ENCODE measurements at regions not wholly inside any gene's neighbourhood (a gene's known extent, or its start where the extent isn't known, plus 50 kb on each side); places are given as distances from the start of the nearest gene placed in this dataset.

GRCh38 chr2:156687126-156687525 is 250.9 kb downstream of the GPD2 start:
- H2AK5ac ChIP-seq (ENCODE audit: low read depth, low read length), result no peak overlapping the region
- dilution Hi-C loops (cut with HindIII; ENCODE audit: low sequenced_read_pairs, unreplicated experiment) (no loop called here), intact Hi-C loops (cut with micrococcal nuclease) (no loop called here), in situ Hi-C loops (cut with MboI; ENCODE audit: low sequenced_read_pairs) (no loop called here)
- H2BK5ac ChIP-seq (ENCODE audit: low read depth, low read length, poor library complexity, severe bottlenecking), result no peak overlapping the region
- H3K4me1 ChIP-seq (ENCODE audit: control insufficient read depth, insufficient read depth, low read length), result no peaks in the 10 kb centered on the region
- no peak for DNase-seq
- TF ChIP-seq POLR2A (IDR thresholded peaks at IDR 0.05; ENCODE audit: low read depth, low read length) (no peak), CTCF (conservative IDR thresholded peaks at IDR 0.05; ENCODE audit: low read depth, low read length) (no peak), MAZ (IDR thresholded peaks at IDR 0.05; ENCODE audit: borderline replicate concordance, low read depth, low read length) (no peak), BHLHE40 (IDR thresholded peaks at IDR 0.05; ENCODE audit: low read depth, low read length) (no peak), ELK1 (IDR thresholded peaks at IDR 0.05; ENCODE audit: borderline replicate concordance, low read depth, low read length) (no peak), USF2 (IDR thresholded peaks at IDR 0.05; ENCODE audit: low read depth, low read length) (no peak), SMC3 (IDR thresholded peaks at IDR 0.05; ENCODE audit: low read depth, low read length) (no peak), MXI1 (IDR thresholded peaks at IDR 0.05; ENCODE audit: borderline replicate concordance, low read depth, low read length) (no peak), MAFK (IDR thresholded peaks at IDR 0.05; ENCODE audit: low read depth, low read length) (no peak), RAD21 (IDR thresholded peaks at IDR 0.05; ENCODE audit: low read length) (no peak), CHD1 (IDR thresholded peaks at IDR 0.05; ENCODE audit: low read depth, low read length) (no peak), CEBPB (IDR thresholded peaks at IDR 0.05; ENCODE audit: low read depth, low read length) (no peak), RFX5 (IDR thresholded peaks at IDR 0.05; ENCODE audit: low read depth, low read length) (no peak), FOS (IDR thresholded peaks at IDR 0.05; ENCODE audit: low read depth, low read length) (no peak), NFE2L2 (IDR thresholded peaks at IDR 0.05; ENCODE audit: low read depth, low read length) (no peak), RCOR1 (IDR thresholded peaks at IDR 0.05; ENCODE audit: insufficient replicate concordance, low read length) (no peak)
- BruUV-seq (replicated peaks), result no TSS peak
- H3K4me3 ChIP-seq (ENCODE audit: insufficient read depth, low read depth, low read length), result no peak overlapping the region
- H2BK120ac ChIP-seq (ENCODE audit: low read depth, low read length), result no peak overlapping the region
- no peaks in the 10 kb centered on the region for H3K9me1 ChIP-seq (ENCODE audit: insufficient read depth, low read length)
- no peak overlapping the region for H3K4ac ChIP-seq (ENCODE audit: low read depth, low read length)
- no peak overlapping the region for H2BK15ac ChIP-seq (ENCODE audit: low read depth, low read length)
- H3K27me3 ChIP-seq (ENCODE audit: control insufficient read depth, insufficient read depth, low read length), result no peaks in the 10 kb centered on the region
- no peak overlapping the region for H2AK9ac ChIP-seq (replicated peaks; ENCODE audit: low read depth, low read length, poor library complexity)
- no peak overlapping the region for H3K18ac ChIP-seq (ENCODE audit: low read depth, low read length)
- no peak overlapping the region for H4K91ac ChIP-seq (ENCODE audit: insufficient read depth, low read depth, low read length)
- POLR2A ChIA-PET (ENCODE audit: unreplicated experiment), result no interaction called here
- no peak overlapping the region for H3K14ac ChIP-seq (replicated peaks; ENCODE audit: low read depth, low read length)
- no peak overlapping the region for H3K4me2 ChIP-seq (ENCODE audit: low read depth, low read length)
- H4K8ac ChIP-seq (ENCODE audit: low read depth in 2 of 2, low read length in 2 of 2), result no peak overlapping the region
- H2AFZ ChIP-seq (replicated peaks; ENCODE audit: low read length, poor library complexity), result no peak overlapping the region
- no peak overlapping the region for H3K9ac ChIP-seq (ENCODE audit: low read depth, low read length)
- no peaks in the 10 kb centered on the region for H3K9me3 ChIP-seq (ENCODE audit: control insufficient read depth, insufficient read depth, low read length)
- no peaks in the 10 kb centered on the region for H3K36me3 ChIP-seq (ENCODE audit: control insufficient read depth, insufficient read depth, low read length)
- H4K5ac ChIP-seq (ENCODE audit: low read depth, low read length), result no peak overlapping the region
- no peak overlapping the region for H3K56ac ChIP-seq (ENCODE audit: extremely low read depth, insufficient read depth, low read length)
- no peak overlapping the region for H3K27ac ChIP-seq (ENCODE audit: insufficient read depth, low read length)
- ATAC-seq (ENCODE audit: low read depth), result no peak
- H4K20me1 ChIP-seq (ENCODE audit: insufficient read depth, low read length), result no peaks in the 10 kb centered on the region
- H3K23ac ChIP-seq (ENCODE audit: low read depth, low read length), result no peak overlapping the region
- no peaks in the 10 kb centered on the region for H3K79me1 ChIP-seq (ENCODE audit: low read depth in 1 of 2, low read length in 2 of 2)
- CTCF ChIA-PET, result no interaction called here
- H2BK20ac ChIP-seq (ENCODE audit: low read depth, low read length), result no peak overlapping the region

All from IMR-90 (cell line).